Natural killer cell (primary cell): ENCODE measurements at regions not wholly inside any gene's neighbourhood (a gene's known extent, or its start where the extent isn't known, plus 50 kb on each side); places are given as distances from the start of the nearest gene placed in this dataset.

ENCODE experiments used
- ATAC-seq, 3 donors: fragments of 150-1000 bp in 2 of 3; fragments of 200-7000 bp in 1 of 3; cut with Tn5 transposase; 1 replicate in 1 of 3; 2 replicates in 2 of 3; pipeline ENCODE4 v1.10.0; 2021; ENCODE audit warnings: mild to moderate bottlenecking in 2 of 3, moderate library complexity in 2 of 3
- DNase-seq, 2 donors: peaks; one replicate each; pipeline versions ENCODE4 v3.0.0 to v3.0.0-alpha.2; 2013 to 2021; ENCODE audit warnings: mixed read lengths in 1 of 2
- H3K27ac ChIP-seq: one replicate; pipeline ENCODE4 v1.5.1; 2013; ENCODE audit warnings: mild to moderate bottlenecking, low read length
- H3K27me3 ChIP-seq: one replicate; pipeline ENCODE4 v1.6.1; 2013; ENCODE audit warnings: low read length; ENCODE audit not compliant: control insufficient read depth, insufficient read depth
- H3K36me3 ChIP-seq: one replicate; pipeline ENCODE4 v1.6.1; 2013; ENCODE audit warnings: low read length; ENCODE audit not compliant: control insufficient read depth, insufficient read depth
- H3K4me1 ChIP-seq: one replicate; pipeline ENCODE4 v1.6.1; 2013; ENCODE audit warnings: low read length; ENCODE audit not compliant: control insufficient read depth, insufficient read depth
- H3K4me3 ChIP-seq: one replicate; pipeline ENCODE4 v1.5.1; 2013; ENCODE audit warnings: low read length
- H3K9me3 ChIP-seq: one replicate; pipeline ENCODE4 v1.6.1; 2013; ENCODE audit warnings: low read length; ENCODE audit not compliant: control insufficient read depth, insufficient read depth
- H3K27ac Mint-ChIP-seq, 2 donors: one replicate each; pipeline ENCODE4 v1.8.0; 2022; ENCODE audit warnings: mild to moderate bottlenecking in 2 of 2, mixed read lengths in 2 of 2, moderate library complexity in 1 of 2
- H3K27me3 Mint-ChIP-seq, 2 donors: one replicate each; pipeline ENCODE4 v1.8.0; 2022; ENCODE audit warnings: low read depth in 2 of 2, mixed read lengths in 2 of 2
- H3K36me3 Mint-ChIP-seq: one replicate; pipeline ENCODE4 v1.8.0; 2022; ENCODE audit warnings: mixed read lengths
- H3K4me1 Mint-ChIP-seq, 2 donors: one replicate each; pipeline ENCODE4 v1.8.0; 2022; ENCODE audit warnings: mixed read lengths in 2 of 2
- H3K4me3 Mint-ChIP-seq: one replicate; pipeline ENCODE4 v1.8.0; 2022; ENCODE audit warnings: mild to moderate bottlenecking, moderate library complexity, mixed read lengths
- H3K9me3 Mint-ChIP-seq, 2 donors: one replicate each; pipeline ENCODE4 v1.8.0; 2022; ENCODE audit warnings: mixed read lengths in 2 of 2
- CTCF ChIP-seq: fragments of 200-600 bp; IDR thresholded peaks from one replicate; pipeline ENCODE4 v1.8.0; 2022; ENCODE audit warnings: antibody characterized with exemption
- whole genome bisulfite sequencing: methylation state at CpG from one replicate; pipeline ENCODE4 v1.1.7; 2013; ENCODE audit warnings: missing lambda C conversion rate; ENCODE audit not compliant: insufficient coverage; 5-methylcytosine and 5-hydroxymethylcytosine counted together
- intact Hi-C: fragments of 100-400 bp; cut with micrococcal nuclease; formaldehyde crosslinking; loops from one replicate; pipeline ENCODE4 v1.14.2; 2022

GRCh38 chr2:51151490-51152140, 119.7 kb upstream of the NRXN1 start:
- ATAC-seq (no peak), DNase-seq (no peak)
- 89% methylated on average over 29 of the region's 30 CpGs for WGBS
- Mint-ChIP-seq H3K9me3 (peaks cover 3 to 7% of the 10 kb centered on the region in 2 donors), H3K4me1 (no peaks in the 10 kb centered on the region), H3K27me3 (no peaks in the 10 kb centered on the region), H3K27ac (no peak overlapping the region), H3K36me3 (no peaks in the 10 kb centered on the region), H3K4me3 (no peak overlapping the region)
- H3K36me3 ChIP-seq, result no peaks in the 10 kb centered on the region
- no peak overlapping the region for H3K27ac ChIP-seq
- intact Hi-C loops, result no loop called here
- H3K4me3 ChIP-seq, result no peak overlapping the region
- H3K27me3 ChIP-seq, result no peaks in the 10 kb centered on the region
- TF ChIP-seq CTCF, result no peak
- H3K4me1 ChIP-seq, result no peaks in the 10 kb centered on the region
- peaks cover 6% of the 10 kb centered on the region for H3K9me3 ChIP-seq

GRCh38 chr2:51149725-51150124, 117.8 kb upstream of the NRXN1 start:
- Histone ChIP-seq H3K36me3 (no peaks in the 10 kb centered on the region), H3K9me3 (peaks cover 9% of the 10 kb centered on the region), H3K4me1 (no peaks in the 10 kb centered on the region), H3K4me3 (no peak overlapping the region), H3K27me3 (no peaks in the 10 kb centered on the region), H3K27ac (no peak overlapping the region)
- intact Hi-C loops, result no loop called here
- no peak for ATAC-seq
- H3K27me3 Mint-ChIP-seq, result no peaks in the 10 kb centered on the region
- WGBS, result 92% methylated on average over 2 of the region's 2 CpGs
- no peak overlapping the region for H3K27ac Mint-ChIP-seq
- no peaks in the 10 kb centered on the region for H3K36me3 Mint-ChIP-seq
- H3K4me3 Mint-ChIP-seq, result no peak overlapping the region
- no peaks in the 10 kb centered on the region for H3K4me1 Mint-ChIP-seq
- no peak for DNase-seq
- no peak for TF ChIP-seq CTCF
- H3K9me3 Mint-ChIP-seq, result peaks cover 2 to 6% of the 10 kb centered on the region in 2 donors

DNA sequence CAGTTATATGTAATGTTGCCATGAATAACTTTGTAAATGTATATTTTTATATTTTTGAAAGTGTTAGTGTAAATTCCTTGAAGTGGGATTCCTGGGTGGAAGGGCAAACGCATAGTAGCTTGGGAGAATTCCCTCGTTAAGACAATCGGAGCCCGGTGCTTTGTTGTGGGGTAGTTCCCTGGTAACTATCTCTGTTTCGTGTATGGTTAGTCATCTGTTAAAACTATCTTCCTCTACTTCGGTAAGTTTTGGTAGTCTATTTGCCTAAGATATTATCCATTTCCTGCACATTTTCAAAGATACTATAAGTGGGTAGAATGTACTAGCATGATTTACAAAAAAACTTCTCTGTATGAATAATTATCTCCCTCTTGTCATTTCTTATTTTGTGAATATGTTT, 113.8 kb upstream of the NRXN1 start:
- DNase-seq (no peak), ATAC-seq (no peak)
- no peak for TF ChIP-seq CTCF
- 62% methylated on average over 4 of the region's 6 CpGs for WGBS
- no peak overlapping the region for H3K27ac Mint-ChIP-seq
- H3K36me3 ChIP-seq, result no peaks in the 10 kb centered on the region
- no peaks in the 10 kb centered on the region for H3K4me1 ChIP-seq
- no peak overlapping the region for H3K4me3 ChIP-seq
- H3K4me3 Mint-ChIP-seq, result no peak overlapping the region
- peaks cover 2% of the 10 kb centered on the region for H3K9me3 ChIP-seq
- H3K27me3 ChIP-seq, result no peaks in the 10 kb centered on the region
- H3K4me1 Mint-ChIP-seq, result no peaks in the 10 kb centered on the region
- H3K36me3 Mint-ChIP-seq, result peaks cover 11% of the 10 kb centered on the region
- no peak overlapping the region for H3K27ac ChIP-seq
- H3K27me3 Mint-ChIP-seq, result no peaks in the 10 kb centered on the region
- intact Hi-C loops, result no loop called here
- H3K9me3 Mint-ChIP-seq, result peaks cover 3 to 10% of the 10 kb centered on the region in 2 donors

DNA sequence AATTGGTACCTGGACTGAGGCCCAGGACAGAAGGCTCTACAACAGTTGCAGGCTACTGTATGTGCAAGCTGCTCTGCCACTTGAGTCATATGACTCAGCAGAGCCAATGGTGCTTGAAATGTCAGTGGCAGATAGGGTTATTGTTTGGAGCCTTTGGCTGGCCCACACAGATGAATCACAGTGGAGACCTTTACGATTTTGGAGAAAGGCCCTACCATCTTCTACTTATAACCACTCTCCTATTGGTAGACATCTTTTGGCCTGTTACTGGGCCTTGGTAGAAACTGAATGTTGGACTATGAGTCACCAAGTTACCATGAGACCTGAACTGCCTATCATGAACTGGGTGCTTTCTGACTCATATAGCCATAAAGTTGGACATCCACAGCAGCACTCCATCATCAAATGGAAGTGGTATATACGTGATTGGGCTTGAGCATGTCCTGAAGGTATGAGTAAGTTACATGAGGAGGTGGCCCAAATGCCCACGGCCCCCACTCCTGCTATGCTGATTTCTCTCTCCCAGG, 88.9 kb upstream of the NRXN1 start:
- Histone ChIP-seq H3K9me3 (peaks cover 12% of the 10 kb centered on the region), H3K36me3 (no peaks in the 10 kb centered on the region), H3K4me1 (no peaks in the 10 kb centered on the region), H3K27me3 (no peaks in the 10 kb centered on the region), H3K27ac (no peak overlapping the region), H3K4me3 (no peak overlapping the region)
- H3K27me3 Mint-ChIP-seq, result no peaks in the 10 kb centered on the region
- H3K27ac Mint-ChIP-seq, result no peak overlapping the region
- peaks cover 9 to 11% of the 10 kb centered on the region in 2 donors for H3K9me3 Mint-ChIP-seq
- no peak for DNase-seq
- no peak for TF ChIP-seq CTCF
- ATAC-seq, result no peak
- intact Hi-C loops, result no loop called here
- WGBS, result no CpG with 5 or more reads among the region's 3 CpGs
- H3K4me1 Mint-ChIP-seq, result no peaks in the 10 kb centered on the region
- H3K4me3 Mint-ChIP-seq, result no peak overlapping the region
- H3K36me3 Mint-ChIP-seq, result no peaks in the 10 kb centered on the region
